ENCODE measurements at regions not wholly inside any gene's neighbourhood (a gene's known extent, or its start where the extent isn't known, plus 50 kb on each side); places are given as distances from the start of the nearest gene placed in this dataset.

GRCh38 chr4:160969925-160970324 lies 1193.9 kb downstream of the FSTL5 start:
- no peak for DNase-seq (ENCODE audit: low read depth)
- no peak overlapping the region for H3K4me3 ChIP-seq (ENCODE audit: low read depth, low read length)
- TF ChIP-seq CTCF (conservative IDR thresholded peaks at IDR 0.05; ENCODE audit: low read depth, low read length) = no peak

GRCh38 chr4:160980091-160980490 lies 1183.7 kb downstream of the FSTL5 start:
- no peak for DNase-seq (ENCODE audit: low read depth)
- TF ChIP-seq CTCF (conservative IDR thresholded peaks at IDR 0.05; ENCODE audit: low read depth, low read length) = no peak
- no peak overlapping the region for H3K4me3 ChIP-seq (ENCODE audit: low read depth, low read length)

DNA sequence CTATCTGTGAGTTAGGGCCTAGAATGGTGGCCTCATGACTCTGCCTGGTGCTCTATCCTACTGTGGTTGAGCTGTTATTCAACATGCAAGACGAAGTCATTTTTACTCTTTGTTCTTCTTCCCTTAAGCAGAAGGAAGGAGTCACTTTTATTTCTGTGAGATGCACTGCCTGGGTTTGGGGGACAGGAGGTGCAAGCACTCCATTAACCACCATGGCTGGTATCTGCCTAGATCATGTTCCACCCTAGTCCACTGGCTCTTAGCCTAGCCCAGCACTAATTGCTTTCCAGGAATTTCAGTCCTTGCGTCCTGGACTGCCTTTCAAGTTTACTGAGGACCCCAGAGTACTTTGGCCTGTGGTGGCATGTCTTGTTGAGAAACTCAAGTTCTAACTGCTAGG lies 1182.7 kb downstream of the FSTL5 start:
- no peak overlapping the region for H3K4me3 ChIP-seq (ENCODE audit: low read depth, low read length)
- DNase-seq (ENCODE audit: low read depth) = no peak
- TF ChIP-seq CTCF (conservative IDR thresholded peaks at IDR 0.05; ENCODE audit: low read depth, low read length) = no peak

DNA sequence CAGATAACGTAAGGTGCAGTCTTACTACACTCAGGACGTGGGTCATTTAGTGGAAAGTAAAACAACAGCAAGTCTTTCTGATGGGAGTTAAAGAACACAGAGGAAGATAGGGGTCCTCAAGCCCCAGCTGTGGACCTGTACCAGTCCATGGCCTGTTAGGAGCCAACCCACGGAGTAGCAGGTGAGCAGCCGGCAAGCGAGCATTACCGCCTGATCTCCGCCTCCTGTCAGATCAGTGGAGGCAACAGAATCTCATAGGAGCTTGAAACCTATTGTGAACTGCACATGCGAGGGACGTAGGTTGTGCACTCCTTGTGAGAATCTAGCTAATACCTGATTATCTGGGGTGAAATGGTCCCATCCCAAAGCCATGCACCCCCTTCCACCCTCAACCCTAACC lies 1180.8 kb downstream of the FSTL5 start:
- DNase-seq (ENCODE audit: low read depth) = no peak
- TF ChIP-seq CTCF (conservative IDR thresholded peaks at IDR 0.05; ENCODE audit: low read depth, low read length) = no peak
- H3K4me3 ChIP-seq (ENCODE audit: low read depth, low read length) = no peak overlapping the region

GRCh38 chr4:161002386-161002785 lies 1161.4 kb downstream of the FSTL5 start:
- no peak for DNase-seq (ENCODE audit: low read depth)
- TF ChIP-seq CTCF (conservative IDR thresholded peaks at IDR 0.05; ENCODE audit: low read depth, low read length) = no peak
- H3K4me3 ChIP-seq (ENCODE audit: low read depth, low read length) = no peak overlapping the region

DNA sequence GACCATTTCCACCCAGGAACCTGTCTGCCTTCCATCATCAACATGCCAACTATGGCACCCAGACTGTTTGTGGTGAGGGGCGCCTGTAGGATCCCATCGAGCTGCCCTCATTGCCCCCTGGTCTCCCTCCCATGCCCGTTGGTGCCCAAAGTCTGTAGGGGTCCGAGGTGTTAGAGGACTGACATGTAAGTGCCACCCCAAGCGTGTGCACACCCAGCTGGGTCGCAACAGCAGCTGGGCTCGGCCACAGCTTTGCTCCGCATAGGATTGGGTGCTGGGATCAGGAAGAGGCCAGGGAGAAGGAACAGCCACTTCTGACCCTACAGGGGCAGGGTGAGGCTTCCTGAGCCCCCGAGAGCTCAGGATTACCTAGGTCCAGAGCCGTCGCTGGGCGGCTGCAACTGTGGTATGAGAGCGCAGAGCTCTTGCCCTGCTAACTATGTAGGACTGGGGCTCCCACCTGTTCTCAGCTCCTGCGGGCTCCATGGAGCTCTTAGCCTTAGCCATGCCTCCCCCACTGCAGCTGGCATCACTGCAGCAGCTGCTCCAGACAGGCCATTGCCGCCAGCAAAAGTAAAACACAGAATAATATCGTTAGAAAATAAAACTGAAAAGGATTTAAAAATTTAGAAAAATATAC lies 1160.3 kb downstream of the FSTL5 start:
- no peak for TF ChIP-seq CTCF (conservative IDR thresholded peaks at IDR 0.05; ENCODE audit: low read depth, low read length)
- DNase-seq (ENCODE audit: low read depth) = no peak
- H3K4me3 ChIP-seq (ENCODE audit: low read depth, low read length) = no peak overlapping the region

DNA sequence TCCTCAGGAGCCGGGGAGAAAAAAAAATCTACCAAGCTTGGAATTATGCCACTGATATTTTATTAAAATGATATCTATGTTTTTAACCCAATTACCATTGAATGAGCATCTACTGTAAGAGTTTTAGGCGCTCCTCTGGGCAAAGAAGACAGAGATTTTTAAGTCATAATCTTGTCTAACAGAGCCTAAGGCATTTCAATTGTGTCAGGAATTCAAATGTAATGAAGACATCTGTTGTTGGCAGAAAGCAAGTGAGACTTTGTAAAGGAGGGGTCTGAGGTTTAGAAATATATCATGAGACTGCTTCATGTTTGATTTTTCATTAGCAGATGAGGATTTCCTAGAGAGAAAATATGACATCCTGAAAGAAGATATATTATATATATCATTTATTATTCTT lies 1158.1 kb downstream of the FSTL5 start:
- H3K4me3 ChIP-seq (ENCODE audit: low read depth, low read length) = no peak overlapping the region
- no peak for DNase-seq (ENCODE audit: low read depth)
- TF ChIP-seq CTCF (conservative IDR thresholded peaks at IDR 0.05; ENCODE audit: low read depth, low read length) = no peak

Measured in epithelial cell of proximal tubule (primary cell).